ENCODE measurements at regions not wholly inside any gene's neighbourhood (a gene's known extent, or its start where the extent isn't known, plus 50 kb on each side); places are given as distances from the start of the nearest gene placed in this dataset.

DNA sequence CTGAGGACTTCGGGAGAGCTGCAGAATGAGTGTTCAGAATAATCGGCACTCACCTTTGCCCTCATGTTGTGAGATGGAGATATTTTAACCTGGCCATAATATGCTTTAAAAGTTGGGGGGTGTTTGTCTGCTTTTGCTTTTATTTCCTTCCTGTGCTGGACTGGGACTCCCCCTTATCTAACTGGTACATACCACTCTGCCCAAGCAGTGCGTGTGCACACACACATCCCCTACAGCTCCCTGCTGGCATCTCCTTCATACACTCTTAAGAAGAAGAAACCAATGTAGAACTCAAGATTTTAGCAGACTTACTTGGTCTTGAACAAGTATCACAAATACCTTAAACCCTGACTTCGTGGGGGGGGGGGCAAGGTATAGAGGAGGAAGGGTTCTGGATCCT, 146.2 kb upstream of the DMRT1 start:
- WGBS (ENCODE audit: insufficient coverage): 76% methylated on average over 3 of the region's 4 CpGs
- no peak overlapping the region for H3K27ac Mint-ChIP-seq
- intact Hi-C loops (cut with micrococcal nuclease): no loop called here
- no peak overlapping the region for H3K4me3 Mint-ChIP-seq
- Histone ChIP-seq H3K4me3 (ENCODE audit: low read length) (no peak overlapping the region), H3K27ac (ENCODE audit: low read length) (no peak overlapping the region), H3K36me3 (ENCODE audit: control insufficient read depth, insufficient read depth, low read length) (no peaks in the 10 kb centered on the region), H3K27me3 (ENCODE audit: control insufficient read depth, insufficient read depth, low read length) (no peaks in the 10 kb centered on the region), H3K9me3 (ENCODE audit: control insufficient read depth, insufficient read depth, low read length) (no peaks in the 10 kb centered on the region), H3K4me1 (ENCODE audit: control insufficient read depth, insufficient read depth, low read length) (no peaks in the 10 kb centered on the region)
- ATAC-seq: no peak
- peaks cover 11 to 16% of the 10 kb centered on the region in 2 donors for H3K27me3 Mint-ChIP-seq (ENCODE audit: low read depth in 2 of 2)
- no peak for DNase-seq
- H3K9me3 Mint-ChIP-seq: no peaks in the 10 kb centered on the region
- H3K36me3 Mint-ChIP-seq: no peaks in the 10 kb centered on the region
- H3K4me1 Mint-ChIP-seq: peaks cover 5 to 7% of the 10 kb centered on the region in 2 donors
- TF ChIP-seq, protein P1, sequence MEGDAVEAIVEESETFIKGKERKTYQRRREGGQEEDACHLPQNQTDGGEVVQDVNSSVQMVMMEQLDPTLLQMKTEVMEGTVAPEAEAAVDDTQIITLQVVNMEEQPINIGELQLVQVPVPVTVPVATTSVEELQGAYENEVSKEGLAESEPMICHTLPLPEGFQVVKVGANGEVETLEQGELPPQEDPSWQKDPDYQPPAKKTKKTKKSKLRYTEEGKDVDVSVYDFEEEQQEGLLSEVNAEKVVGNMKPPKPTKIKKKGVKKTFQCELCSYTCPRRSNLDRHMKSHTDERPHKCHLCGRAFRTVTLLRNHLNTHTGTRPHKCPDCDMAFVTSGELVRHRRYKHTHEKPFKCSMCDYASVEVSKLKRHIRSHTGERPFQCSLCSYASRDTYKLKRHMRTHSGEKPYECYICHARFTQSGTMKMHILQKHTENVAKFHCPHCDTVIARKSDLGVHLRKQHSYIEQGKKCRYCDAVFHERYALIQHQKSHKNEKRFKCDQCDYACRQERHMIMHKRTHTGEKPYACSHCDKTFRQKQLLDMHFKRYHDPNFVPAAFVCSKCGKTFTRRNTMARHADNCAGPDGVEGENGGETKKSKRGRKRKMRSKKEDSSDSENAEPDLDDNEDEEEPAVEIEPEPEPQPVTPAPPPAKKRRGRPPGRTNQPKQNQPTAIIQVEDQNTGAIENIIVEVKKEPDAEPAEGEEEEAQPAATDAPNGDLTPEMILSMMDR (IDR thresholded peaks at IDR 0.05): no peak

DNA sequence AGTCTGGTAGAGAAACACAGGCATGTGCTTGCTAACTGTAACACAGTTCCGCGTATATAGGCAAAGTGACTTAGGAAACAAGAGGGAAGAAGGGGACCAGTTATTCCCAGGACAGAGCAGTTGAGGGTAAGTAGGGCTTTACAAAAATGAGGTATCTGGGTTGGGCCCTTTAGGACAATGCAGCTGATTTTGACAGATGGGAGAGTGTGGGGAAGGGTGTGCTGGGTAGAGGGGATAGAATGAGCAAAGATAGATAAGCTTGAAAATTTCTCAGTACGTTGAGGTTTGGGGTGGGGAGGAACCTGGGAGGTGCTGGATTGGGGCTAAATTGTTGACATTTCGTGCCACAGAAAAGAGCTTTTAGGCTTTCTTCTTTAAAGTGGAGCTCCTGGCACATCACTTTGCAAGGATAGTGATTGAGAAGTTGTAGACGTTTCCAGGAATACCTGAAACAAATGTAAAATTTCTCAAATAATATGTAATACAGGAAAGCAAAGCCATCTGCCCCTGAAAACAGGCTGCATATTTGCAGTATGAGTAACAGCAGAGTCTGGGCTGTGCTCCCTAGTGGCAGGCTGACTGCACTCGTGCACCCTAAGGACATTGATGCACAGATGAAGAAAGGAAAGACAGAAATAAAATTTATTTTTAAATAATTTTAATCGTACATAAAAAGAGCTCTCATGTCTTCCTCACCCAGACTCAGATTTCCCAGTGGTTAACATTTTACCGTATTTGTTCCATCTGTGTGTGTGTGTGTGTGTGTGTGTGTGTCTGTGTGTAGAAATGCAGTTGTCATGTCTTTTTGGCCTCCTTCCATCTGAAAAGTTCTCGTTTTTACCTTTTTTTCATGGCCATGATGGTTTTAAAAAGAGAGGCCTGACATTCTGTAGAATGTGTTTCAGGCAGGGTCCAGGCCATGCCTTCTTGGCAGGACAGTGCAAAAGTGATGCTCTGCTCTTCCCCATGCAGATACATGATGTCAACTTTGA, 144.9 kb upstream of the DMRT1 start:
- no peaks in the 10 kb centered on the region for H3K36me3 ChIP-seq (ENCODE audit: control insufficient read depth, insufficient read depth, low read length)
- ATAC-seq: no peak

DNA sequence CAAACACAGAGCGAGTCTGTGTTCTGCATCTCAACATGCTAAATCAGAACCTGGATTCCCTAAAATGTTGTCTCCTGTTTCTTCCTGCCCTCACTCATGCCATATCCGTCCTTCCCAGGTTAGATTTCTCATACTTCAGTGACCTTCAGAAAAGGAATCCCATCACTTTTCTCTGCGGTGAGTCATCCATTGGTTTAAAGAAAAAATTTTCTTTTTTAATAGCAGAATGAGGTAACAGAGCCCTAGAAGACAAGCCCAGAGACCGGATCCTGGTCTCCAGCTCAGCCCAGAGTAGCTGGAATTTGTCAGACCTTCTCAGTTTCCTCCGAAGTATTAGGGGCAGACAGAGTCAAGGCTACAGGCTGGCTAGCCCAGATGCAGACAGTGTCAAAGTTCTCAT, 143.2 kb upstream of the DMRT1 start:
- Mint-ChIP-seq H3K9me3 (no peaks in the 10 kb centered on the region), H3K4me1 (peaks cover 5 to 6% of the 10 kb centered on the region in 2 donors), H3K27ac (no peak overlapping the region), H3K27me3 (ENCODE audit: low read depth in 2 of 2) (peaks cover 15 to 16% of the 10 kb centered on the region in 2 donors), H3K4me3 (no peak overlapping the region), H3K36me3 (no peaks in the 10 kb centered on the region)
- WGBS (ENCODE audit: insufficient coverage): 87% methylated on average over 4 of the region's 5 CpGs
- H3K4me3 ChIP-seq (ENCODE audit: low read length): no peak overlapping the region
- H3K27ac ChIP-seq (ENCODE audit: low read length): no peak overlapping the region
- ATAC-seq (no peak), DNase-seq (no peak)
- no peaks in the 10 kb centered on the region for H3K36me3 ChIP-seq (ENCODE audit: control insufficient read depth, insufficient read depth, low read length)
- H3K27me3 ChIP-seq (ENCODE audit: control insufficient read depth, insufficient read depth, low read length): no peaks in the 10 kb centered on the region
- intact Hi-C loops (cut with micrococcal nuclease): no loop called here
- no peaks in the 10 kb centered on the region for H3K4me1 ChIP-seq (ENCODE audit: control insufficient read depth, insufficient read depth, low read length)
- TF ChIP-seq, protein P1 (IDR thresholded peaks at IDR 0.05): no peak
- no peaks in the 10 kb centered on the region for H3K9me3 ChIP-seq (ENCODE audit: control insufficient read depth, insufficient read depth, low read length)

More for the DNA sequence above, 144.9 kb upstream of the DMRT1 start:
- H3K27ac Mint-ChIP-seq: no peak overlapping the region
- Histone ChIP-seq H3K9me3 (ENCODE audit: control insufficient read depth, insufficient read depth, low read length) (no peaks in the 10 kb centered on the region), H3K4me3 (ENCODE audit: low read length) (no peak overlapping the region), H3K27ac (ENCODE audit: low read length) (no peak overlapping the region), H3K4me1 (ENCODE audit: control insufficient read depth, insufficient read depth, low read length) (no peaks in the 10 kb centered on the region), H3K27me3 (ENCODE audit: control insufficient read depth, insufficient read depth, low read length) (no peaks in the 10 kb centered on the region)
- H3K4me1 Mint-ChIP-seq: peaks cover 5 to 7% of the 10 kb centered on the region in 2 donors
- no peaks in the 10 kb centered on the region for H3K9me3 Mint-ChIP-seq
- H3K4me3 Mint-ChIP-seq: no peak overlapping the region
- TF ChIP-seq, protein P1 (IDR thresholded peaks at IDR 0.05): no peak
- peaks cover 11 to 16% of the 10 kb centered on the region in 2 donors for H3K27me3 Mint-ChIP-seq (ENCODE audit: low read depth in 2 of 2)
- no peak for DNase-seq
- WGBS (ENCODE audit: insufficient coverage): 64% methylated on average over 7 of the region's 9 CpGs
- intact Hi-C loops (cut with micrococcal nuclease): no loop called here
- H3K36me3 Mint-ChIP-seq: no peaks in the 10 kb centered on the region
